Breast epithelium (tissue), 4 donors: ENCODE measurements at regions not wholly inside any gene's neighbourhood (a gene's known extent, or its start where the extent isn't known, plus 50 kb on each side); places are given as distances from the start of the nearest gene placed in this dataset.

Source experiments
- DNase-seq, 2 donors: peaks; one replicate each; pipeline ENCODE4 v3.0.0-alpha.2; 2019; ENCODE audit warnings: low spot score in 2 of 2
- H3K27ac ChIP-seq, 2 donors: fragments of 200-600 bp; sonication (generic) in 1 of 2; one replicate each; pipeline ENCODE4 v1.5.1; 2016 to 2019; ENCODE audit warnings: mild to moderate bottlenecking in 1 of 2
- H3K27me3 ChIP-seq, 2 donors: fragments of 200-600 bp; sonication (generic) in 1 of 2; one replicate each; pipeline versions ENCODE4 v1.5.1 to v1.6.0; 2017 to 2019; ENCODE audit warnings: control low read depth in 1 of 2, mild to moderate bottlenecking in 1 of 2
- H3K36me3 ChIP-seq: fragments of 200-600 bp; one replicate; pipeline ENCODE4 v1.5.1; 2019
- H3K4me1 ChIP-seq, 2 donors: fragments of 200-600 bp; sonication (generic); one replicate each; pipeline ENCODE4 v1.5.1; 2016 to 2019; ENCODE audit warnings: control low read depth in 1 of 2
- H3K4me3 ChIP-seq, 3 donors: fragments of 200-600 bp; sonication (generic); 1 replicate in 2 of 3; 2 replicates in 1 of 3; pipeline ENCODE4 v1.5.1; 2016 to 2019; ENCODE audit warnings: mild to moderate bottlenecking in 3 of 3, moderate library complexity in 2 of 3
- H3K9me3 ChIP-seq, 2 donors: fragments of 200-600 bp; sonication (generic) in 1 of 2; one replicate each; pipeline ENCODE4 v1.5.1; 2016 to 2019; ENCODE audit warnings: control low read depth in 1 of 2
- POLR2A ChIP-seq: fragments of 450-650 bp; IDR thresholded peaks from one replicate; pipeline ENCODE4 v1.6.1; 2016; ENCODE audit warnings: antibody characterized with exemption, mild to moderate bottlenecking, moderate library complexity
- POLR2AphosphoS5 ChIP-seq, 3 donors: sonication (generic); formaldehyde crosslinking; IDR thresholded peaks; one replicate each; pipeline ENCODE4 v1.6.1; 2017; ENCODE audit warnings: antibody characterized with exemption in 3 of 3
- intact Hi-C: fragments of 100-400 bp; cut with DNase I; formaldehyde crosslinking; loops from one replicate; pipeline ENCODE4 v1.15.1; 2023; ENCODE audit warnings: low total_unique reads
- TF ChIP-seq, protein P1 (sequence below), 3 donors: fragments of 450-650 bp; IDR thresholded peaks; one replicate each; pipeline ENCODE4 v1.5.1; 2016 to 2017; ENCODE audit warnings: antibody characterized with exemption in 3 of 3, mild to moderate bottlenecking in 3 of 3, moderate library complexity in 3 of 3

DNA sequence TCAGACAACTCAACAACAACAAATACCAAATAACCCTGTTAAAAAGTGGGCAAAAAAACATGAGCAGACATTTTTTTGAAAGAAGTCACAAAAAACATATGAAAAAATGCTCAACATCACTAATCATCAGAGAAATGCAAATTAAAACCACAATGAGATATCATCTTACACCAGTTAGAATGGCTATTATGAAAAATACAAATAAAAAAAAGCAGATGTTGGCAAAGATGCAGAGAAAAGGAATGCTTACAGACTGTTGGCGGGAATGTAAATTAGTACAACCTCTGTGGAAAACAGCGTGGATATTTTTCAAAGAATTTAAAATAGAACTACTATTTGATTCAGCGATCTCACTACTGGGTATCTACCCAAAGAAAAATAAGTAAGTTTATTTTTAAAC is 114.0 kb downstream of the SLC38A4 start:
- intact Hi-C loops, result no loop called here
- Histone ChIP-seq H3K27me3 (no peaks in the 10 kb centered on the region), H3K36me3 (no peaks in the 10 kb centered on the region), H3K4me1 (no peaks in the 10 kb centered on the region), H3K27ac (no peak overlapping the region), H3K4me3 (no peak overlapping the region), H3K9me3 (no peaks in the 10 kb centered on the region)
- DNase-seq, result no peak
- TF ChIP-seq POLR2AphosphoS5 (IDR thresholded peaks at IDR 0.05) (no peak), POLR2A (no peak)
- TF ChIP-seq, protein P1, sequence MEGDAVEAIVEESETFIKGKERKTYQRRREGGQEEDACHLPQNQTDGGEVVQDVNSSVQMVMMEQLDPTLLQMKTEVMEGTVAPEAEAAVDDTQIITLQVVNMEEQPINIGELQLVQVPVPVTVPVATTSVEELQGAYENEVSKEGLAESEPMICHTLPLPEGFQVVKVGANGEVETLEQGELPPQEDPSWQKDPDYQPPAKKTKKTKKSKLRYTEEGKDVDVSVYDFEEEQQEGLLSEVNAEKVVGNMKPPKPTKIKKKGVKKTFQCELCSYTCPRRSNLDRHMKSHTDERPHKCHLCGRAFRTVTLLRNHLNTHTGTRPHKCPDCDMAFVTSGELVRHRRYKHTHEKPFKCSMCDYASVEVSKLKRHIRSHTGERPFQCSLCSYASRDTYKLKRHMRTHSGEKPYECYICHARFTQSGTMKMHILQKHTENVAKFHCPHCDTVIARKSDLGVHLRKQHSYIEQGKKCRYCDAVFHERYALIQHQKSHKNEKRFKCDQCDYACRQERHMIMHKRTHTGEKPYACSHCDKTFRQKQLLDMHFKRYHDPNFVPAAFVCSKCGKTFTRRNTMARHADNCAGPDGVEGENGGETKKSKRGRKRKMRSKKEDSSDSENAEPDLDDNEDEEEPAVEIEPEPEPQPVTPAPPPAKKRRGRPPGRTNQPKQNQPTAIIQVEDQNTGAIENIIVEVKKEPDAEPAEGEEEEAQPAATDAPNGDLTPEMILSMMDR (IDR thresholded peaks at IDR 0.05), result no peak

GRCh38 chr12:46710125-46710743 is 115.6 kb downstream of the SLC38A4 start:
- Histone ChIP-seq H3K4me1 (no peaks in the 10 kb centered on the region), H3K36me3 (no peaks in the 10 kb centered on the region), H3K9me3 (no peaks in the 10 kb centered on the region), H3K4me3 (no peak overlapping the region), H3K27ac (no peak overlapping the region), H3K27me3 (no peaks in the 10 kb centered on the region)
- TF ChIP-seq POLR2A (no peak), POLR2AphosphoS5 (IDR thresholded peaks at IDR 0.05) (no peak)
- TF ChIP-seq, protein P1 (IDR thresholded peaks at IDR 0.05), result no peak
- no peak for DNase-seq
- intact Hi-C loops, result no loop called here

DNA sequence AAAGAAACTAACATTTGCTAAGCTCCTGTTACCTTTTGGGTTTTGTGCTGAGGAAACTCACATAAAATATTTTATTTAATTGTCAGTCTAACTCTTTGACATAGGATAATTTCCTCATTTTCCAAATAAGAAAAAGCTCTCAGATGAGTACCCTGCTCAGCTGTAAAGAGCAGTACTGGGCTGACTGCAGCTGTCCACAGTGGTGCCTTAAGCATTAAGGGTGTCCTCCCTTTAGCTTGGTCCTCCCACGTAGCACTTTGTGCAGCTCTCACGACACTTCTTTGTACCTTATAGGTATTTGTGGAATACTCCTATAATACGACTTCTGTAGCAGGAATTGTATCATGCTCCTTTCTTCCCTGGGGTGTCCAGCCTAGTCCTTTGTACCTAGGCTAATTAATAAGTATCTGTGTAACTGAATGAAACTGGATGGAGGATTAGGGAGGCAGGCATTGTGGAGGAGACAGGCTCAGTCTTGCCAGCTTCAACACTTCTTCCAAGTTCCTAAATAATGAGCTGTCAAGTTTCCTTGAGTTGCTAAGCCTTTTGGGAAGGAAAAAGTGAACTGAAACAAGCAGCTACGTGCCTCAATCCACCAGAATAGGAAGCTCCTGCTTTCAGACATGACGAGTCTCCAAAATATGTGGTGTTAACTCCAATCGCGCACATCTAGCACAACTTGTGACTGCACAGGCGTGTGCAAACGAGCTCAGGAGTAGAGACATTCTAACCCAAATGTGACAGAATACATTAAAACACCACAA is 123.0 kb downstream of the SLC38A4 start:
- Histone ChIP-seq H3K9me3 (peaks cover 3 to 5% of the 10 kb centered on the region in 2 donors), H3K4me1 (no peaks in the 10 kb centered on the region), H3K4me3 (no peak overlapping the region), H3K27ac (peak overlapping the region; percentile 55 to 69), H3K36me3 (no peaks in the 10 kb centered on the region), H3K27me3 (no peaks in the 10 kb centered on the region)
- DNase-seq, result peak in 1 of 2 donors; percentile 23
- TF ChIP-seq POLR2AphosphoS5 (IDR thresholded peaks at IDR 0.05) (no peak), POLR2A (no peak)
- TF ChIP-seq, protein P1 (IDR thresholded peaks at IDR 0.05), result no peak
- intact Hi-C loops, result no loop called here

GRCh38 chr12:46701356-46701755 is 124.4 kb downstream of the SLC38A4 start:
- intact Hi-C loops, result no loop called here
- Histone ChIP-seq H3K4me3 (no peak overlapping the region), H3K36me3 (no peaks in the 10 kb centered on the region), H3K4me1 (no peaks in the 10 kb centered on the region), H3K9me3 (peaks cover 7 to 8% of the 10 kb centered on the region in 2 donors), H3K27ac (no peak overlapping the region), H3K27me3 (no peaks in the 10 kb centered on the region)
- TF ChIP-seq POLR2A (no peak), POLR2AphosphoS5 (IDR thresholded peaks at IDR 0.05) (no peak)
- TF ChIP-seq, protein P1 (IDR thresholded peaks at IDR 0.05), result no peak
- DNase-seq, result no peak

GRCh38 chr12:46699986-46700385 is 125.8 kb downstream of the SLC38A4 start:
- no peak for TF ChIP-seq POLR2AphosphoS5 (IDR thresholded peaks at IDR 0.05)
- TF ChIP-seq, protein P1 (IDR thresholded peaks at IDR 0.05), result no peak
- TF ChIP-seq POLR2A, result no peak
- intact Hi-C loops, result no loop called here
- Histone ChIP-seq H3K4me3 (no peak overlapping the region), H3K27ac (no peak overlapping the region), H3K4me1 (no peaks in the 10 kb centered on the region), H3K27me3 (no peaks in the 10 kb centered on the region), H3K36me3 (no peaks in the 10 kb centered on the region), H3K9me3 (peaks cover 7 to 8% of the 10 kb centered on the region in 2 donors)
- no peak for DNase-seq
